Smooth muscle cell (in vitro differentiated cells): ENCODE measurements at regions not wholly inside any gene's neighbourhood (a gene's known extent, or its start where the extent isn't known, plus 50 kb on each side); places are given as distances from the start of the nearest gene placed in this dataset.

ENCODE experiments used
- DNase-seq: peaks from one replicate; lab custom pipeline; 2025; ENCODE audit not compliant: unreplicated experiment; lab: John Stamatoyannopoulos, UW
- H2AFZ ChIP-seq: fragments of 200-600 bp; sonication (generic); 2 replicates; pipeline ENCODE4 v1.6.0; 2016; ENCODE audit warnings: antibody characterized with exemption, low read depth, mild to moderate bottlenecking
- H3F3A ChIP-seq: fragments of 200-600 bp; sonication (generic); 2 replicates; pipeline ENCODE4 v1.6.0; 2017; ENCODE audit warnings: antibody characterized with exemption, low read depth
- H3K27ac ChIP-seq: fragments of 200-600 bp; sonication (generic); 2 replicates; pipeline ENCODE4 v1.5.1; 2016; ENCODE audit warnings: low read depth, mild to moderate bottlenecking
- H3K27me3 ChIP-seq: fragments of 200-600 bp; sonication (generic); 2 replicates; pipeline ENCODE4 v1.6.1; 2016; ENCODE audit warnings: low read depth, mild to moderate bottlenecking
- H3K36me3 ChIP-seq: fragments of 200-600 bp; sonication (generic); 2 replicates; pipeline ENCODE4 v1.5.1; 2016; ENCODE audit warnings: low read depth
- H3K4me1 ChIP-seq: fragments of 200-600 bp; sonication (generic); 2 replicates; pipeline ENCODE4 v1.5.1; 2016; ENCODE audit warnings: low read depth
- H3K4me2 ChIP-seq: fragments of 200-600 bp; sonication (generic); 2 replicates; pipeline ENCODE4 v1.6.0; 2016; ENCODE audit warnings: mild to moderate bottlenecking
- H3K4me3 ChIP-seq: fragments of 200-600 bp; sonication (generic); 2 replicates; pipeline ENCODE4 v1.5.1; 2016; ENCODE audit warnings: mild to moderate bottlenecking
- H3K79me2 ChIP-seq: fragments of 200-600 bp; sonication (generic); 2 replicates; pipeline ENCODE4 v1.6.0; 2016; ENCODE audit warnings: low read depth, mild to moderate bottlenecking
- H3K9ac ChIP-seq: fragments of 200-600 bp; sonication (generic); 2 replicates; pipeline ENCODE4 v1.6.0; 2016; ENCODE audit warnings: low read depth
- H3K9me3 ChIP-seq: fragments of 200-600 bp; sonication (generic); replicated peaks from 2 replicates; pipeline ENCODE4 v1.5.1; 2016; ENCODE audit warnings: low read depth
- H4K20me1 ChIP-seq: fragments of 200-600 bp; sonication (generic); 2 replicates; pipeline ENCODE4 v1.6.0; 2016; ENCODE audit warnings: low read depth
- WGBS: methylation state at CpG from one replicate; pipeline ENCODE4 v1.1.7; 2016; ENCODE audit warnings: low lambda C conversion rate; 5-methylcytosine and 5-hydroxymethylcytosine counted together
- TF ChIP-seq, protein P1 (sequence below): fragments of 200-600 bp; sonication (generic); IDR thresholded peaks from 2 replicates; pipeline ENCODE4 v1.5.1; 2017; ENCODE audit warnings: borderline replicate concordance, mild to moderate bottlenecking, antibody characterized with exemption; ENCODE audit not compliant: insufficient read depth, poor library complexity, severe bottlenecking

DNA sequence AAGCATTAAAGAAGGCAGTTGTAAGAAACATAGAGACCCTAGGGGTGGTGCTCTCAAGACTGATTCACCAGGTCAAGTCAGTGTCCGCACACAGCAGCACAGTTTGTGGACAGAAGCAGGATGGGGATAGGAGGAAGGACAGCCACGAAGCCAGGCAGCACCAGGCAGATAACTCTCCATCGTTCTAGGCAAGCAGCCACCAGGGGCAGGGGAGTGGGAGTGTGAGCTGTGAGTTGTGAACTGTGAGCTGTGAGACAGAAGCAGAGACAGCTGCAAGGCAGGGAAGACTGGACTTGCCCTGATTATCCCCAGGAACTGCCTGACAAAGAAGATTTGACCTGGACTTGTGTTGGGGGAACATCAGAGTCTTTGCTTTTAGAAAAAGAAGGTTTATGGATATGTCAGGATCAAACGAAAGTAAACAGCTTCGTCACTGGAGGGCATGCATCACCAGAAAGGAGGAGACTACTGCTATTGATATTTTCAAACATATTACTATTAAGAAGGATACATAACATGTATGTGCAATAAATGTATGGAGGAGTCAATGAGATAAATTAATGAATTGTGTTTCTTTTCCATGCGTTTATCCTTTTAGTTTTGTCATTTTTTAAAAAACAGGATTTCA lies 286.1 kb downstream of the IRS2 start:
- no peak for DNase-seq
- Histone ChIP-seq H3K27ac (no peak overlapping the region), H3K4me1 (no peaks in the 10 kb centered on the region), H3K4me2 (no peak overlapping the region), H3K36me3 (no peaks in the 10 kb centered on the region), H3K9ac (no peak overlapping the region), H2AFZ (no peak overlapping the region), H3F3A (no peaks in the 10 kb centered on the region), H3K9me3 (no peaks in the 10 kb centered on the region), H3K4me3 (no peak overlapping the region), H3K27me3 (no peaks in the 10 kb centered on the region), H3K79me2 (no peaks in the 10 kb centered on the region), H4K20me1 (no peaks in the 10 kb centered on the region)
- TF ChIP-seq, protein P1, sequence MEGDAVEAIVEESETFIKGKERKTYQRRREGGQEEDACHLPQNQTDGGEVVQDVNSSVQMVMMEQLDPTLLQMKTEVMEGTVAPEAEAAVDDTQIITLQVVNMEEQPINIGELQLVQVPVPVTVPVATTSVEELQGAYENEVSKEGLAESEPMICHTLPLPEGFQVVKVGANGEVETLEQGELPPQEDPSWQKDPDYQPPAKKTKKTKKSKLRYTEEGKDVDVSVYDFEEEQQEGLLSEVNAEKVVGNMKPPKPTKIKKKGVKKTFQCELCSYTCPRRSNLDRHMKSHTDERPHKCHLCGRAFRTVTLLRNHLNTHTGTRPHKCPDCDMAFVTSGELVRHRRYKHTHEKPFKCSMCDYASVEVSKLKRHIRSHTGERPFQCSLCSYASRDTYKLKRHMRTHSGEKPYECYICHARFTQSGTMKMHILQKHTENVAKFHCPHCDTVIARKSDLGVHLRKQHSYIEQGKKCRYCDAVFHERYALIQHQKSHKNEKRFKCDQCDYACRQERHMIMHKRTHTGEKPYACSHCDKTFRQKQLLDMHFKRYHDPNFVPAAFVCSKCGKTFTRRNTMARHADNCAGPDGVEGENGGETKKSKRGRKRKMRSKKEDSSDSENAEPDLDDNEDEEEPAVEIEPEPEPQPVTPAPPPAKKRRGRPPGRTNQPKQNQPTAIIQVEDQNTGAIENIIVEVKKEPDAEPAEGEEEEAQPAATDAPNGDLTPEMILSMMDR, result no peak
- 68% methylated on average over 6 of the region's 6 CpGs for WGBS

DNA sequence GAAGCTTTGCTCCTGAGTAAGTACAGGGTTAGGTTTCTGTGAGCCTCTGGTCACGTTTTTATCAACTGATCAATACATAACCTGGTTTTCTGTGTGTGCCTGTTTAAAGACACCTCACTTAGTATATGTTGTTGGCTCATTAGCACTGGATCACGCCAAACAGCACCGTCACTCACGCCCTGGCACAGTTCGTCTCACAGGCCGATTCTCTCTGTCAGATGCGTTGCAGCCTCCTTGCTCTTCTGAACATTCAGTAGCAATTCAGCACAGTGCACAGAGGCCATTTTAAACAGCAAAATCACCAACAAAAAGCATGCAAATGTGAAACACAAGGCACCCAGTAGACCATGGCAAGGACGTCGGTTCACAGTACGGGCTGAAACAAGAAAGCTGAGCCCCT lies 288.5 kb downstream of the IRS2 start:
- Histone ChIP-seq H4K20me1 (no peaks in the 10 kb centered on the region), H3K4me2 (no peak overlapping the region), H3F3A (no peaks in the 10 kb centered on the region), H3K9ac (no peak overlapping the region), H3K27ac (no peak overlapping the region), H3K4me1 (no peaks in the 10 kb centered on the region), H3K9me3 (no peaks in the 10 kb centered on the region), H3K79me2 (no peaks in the 10 kb centered on the region), H3K27me3 (no peaks in the 10 kb centered on the region), H3K36me3 (no peaks in the 10 kb centered on the region), H3K4me3 (no peak overlapping the region), H2AFZ (no peak overlapping the region)
- TF ChIP-seq, protein P1, result no peak
- 93% methylated on average over 10 of the region's 10 CpGs for WGBS
- DNase-seq, result no peak

DNA sequence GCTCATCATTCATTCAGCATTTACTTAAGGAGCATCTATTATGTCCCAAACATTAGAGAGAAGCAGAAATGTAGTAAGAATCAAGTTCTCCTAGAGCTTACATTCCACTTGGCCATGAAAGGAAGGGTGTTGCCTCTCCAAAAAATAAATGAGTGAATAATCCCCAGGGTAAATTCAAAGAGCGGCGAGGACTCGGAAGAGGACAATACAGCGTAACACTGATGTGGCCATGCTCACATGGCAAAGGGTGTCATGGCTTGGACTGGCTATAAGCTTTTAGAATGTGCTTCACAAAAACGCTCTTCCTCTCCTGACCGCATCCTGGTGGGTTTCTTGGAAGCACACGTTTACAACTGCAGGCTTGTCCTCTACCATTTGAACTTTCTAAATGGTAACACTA lies 290.2 kb downstream of the IRS2 start:
- H3K79me2 ChIP-seq, result no peaks in the 10 kb centered on the region
- no peaks in the 10 kb centered on the region for H3K36me3 ChIP-seq
- H4K20me1 ChIP-seq, result no peaks in the 10 kb centered on the region
- H3K27me3 ChIP-seq, result no peaks in the 10 kb centered on the region
- H3K4me2 ChIP-seq, result no peak overlapping the region
- no peaks in the 10 kb centered on the region for H3K9me3 ChIP-seq
- DNase-seq, result no peak
- no peak overlapping the region for H3K27ac ChIP-seq
- no peaks in the 10 kb centered on the region for H3K4me1 ChIP-seq
- H2AFZ ChIP-seq, result no peak overlapping the region
- H3K4me3 ChIP-seq, result no peak overlapping the region
- no peaks in the 10 kb centered on the region for H3F3A ChIP-seq
- TF ChIP-seq, protein P1, result no peak
- 92% methylated on average over 7 of the region's 7 CpGs for WGBS
- H3K9ac ChIP-seq, result no peak overlapping the region

DNA sequence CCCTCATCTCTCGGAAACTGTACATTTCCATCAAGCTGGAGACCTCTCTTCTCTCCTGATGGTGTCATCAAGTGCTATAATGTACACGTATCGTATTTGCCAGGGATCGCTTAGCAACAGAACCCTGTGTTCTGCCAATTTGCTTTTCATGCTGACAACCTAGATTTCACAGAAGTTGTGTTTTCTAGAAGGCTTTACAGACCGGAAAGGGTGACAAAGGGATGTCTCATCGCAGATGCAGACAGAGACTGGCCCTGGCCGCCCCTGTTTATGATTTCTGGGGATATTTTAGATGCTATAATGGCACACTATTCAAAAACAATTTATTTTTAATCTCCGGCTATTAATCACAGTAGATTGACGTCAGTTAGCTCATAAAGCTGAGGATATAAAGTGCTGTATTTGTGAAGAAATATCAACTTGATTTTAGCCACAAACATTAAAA lies 291.4 kb downstream of the IRS2 start:
- H3K36me3 ChIP-seq, result no peaks in the 10 kb centered on the region
- no peak overlapping the region for H3K4me2 ChIP-seq
- H3F3A ChIP-seq, result no peaks in the 10 kb centered on the region
- no peak for DNase-seq
- H3K9me3 ChIP-seq, result no peaks in the 10 kb centered on the region
- TF ChIP-seq, protein P1, result no peak
- no peaks in the 10 kb centered on the region for H3K79me2 ChIP-seq
- H4K20me1 ChIP-seq, result no peaks in the 10 kb centered on the region
- WGBS, result 81% methylated on average over 9 of the region's 9 CpGs
- H2AFZ ChIP-seq, result no peak overlapping the region
- no peaks in the 10 kb centered on the region for H3K4me1 ChIP-seq
- no peaks in the 10 kb centered on the region for H3K27me3 ChIP-seq
- H3K27ac ChIP-seq, result no peak overlapping the region
- no peak overlapping the region for H3K4me3 ChIP-seq
- no peak overlapping the region for H3K9ac ChIP-seq
